Urothelium cell line (cell line): ENCODE measurements at regions not wholly inside any gene's neighbourhood (a gene's known extent, or its start where the extent isn't known, plus 50 kb on each side); places are given as distances from the start of the nearest gene placed in this dataset.

Experiments
- DNase-seq: peaks from one replicate; pipeline ENCODE4 v3.0.0; 2011; ENCODE audit warnings: low spot score, mixed read lengths
- FAIRE-seq: peaks from 2 replicates; lab custom pipeline; 2011; peaks lifted over from hg19 to GRCh38; lab: Jason Lieb, UNC

DNA sequence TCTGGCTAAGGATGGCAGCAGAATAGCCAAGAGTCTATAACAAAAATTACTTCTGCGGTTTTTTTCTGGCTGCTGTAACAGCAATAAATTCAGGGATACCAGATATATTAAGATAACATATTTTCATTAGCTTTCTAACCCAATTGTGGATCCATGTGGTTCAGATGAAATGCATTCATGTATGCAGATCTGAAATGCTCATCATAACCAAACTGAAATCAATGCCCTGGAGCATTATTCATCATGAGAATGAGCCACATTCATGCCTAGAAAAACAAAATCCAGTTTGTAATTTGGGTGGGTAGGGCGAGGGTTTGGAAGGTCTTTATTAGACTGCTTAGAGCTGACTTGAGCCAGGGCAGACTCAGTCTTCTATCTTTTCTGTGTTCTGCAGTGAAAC is 69.8 kb upstream of the SEMA3A start:
- no peak for FAIRE-seq
- DNase-seq = no peak

DNA sequence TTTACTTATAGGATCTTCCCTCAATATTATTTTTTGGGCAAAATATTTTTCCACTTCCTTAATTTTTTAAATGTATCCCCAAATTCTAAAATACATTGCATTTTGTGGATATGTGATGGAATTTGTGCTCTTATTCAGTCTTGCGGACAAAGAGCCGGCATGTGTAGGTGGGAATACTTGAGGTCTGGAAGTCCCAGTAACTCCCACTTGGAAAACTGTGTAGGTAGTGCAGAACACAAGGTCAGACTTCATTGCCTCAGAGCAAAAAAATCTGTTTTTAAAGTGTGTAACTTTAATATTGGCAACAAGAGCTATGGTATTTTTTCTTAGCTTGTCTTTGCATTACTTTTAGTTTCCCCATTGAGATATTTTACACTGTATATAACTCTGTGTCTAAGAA is 68.5 kb upstream of the SEMA3A start:
- DNase-seq = no peak
- FAIRE-seq = no peak

DNA sequence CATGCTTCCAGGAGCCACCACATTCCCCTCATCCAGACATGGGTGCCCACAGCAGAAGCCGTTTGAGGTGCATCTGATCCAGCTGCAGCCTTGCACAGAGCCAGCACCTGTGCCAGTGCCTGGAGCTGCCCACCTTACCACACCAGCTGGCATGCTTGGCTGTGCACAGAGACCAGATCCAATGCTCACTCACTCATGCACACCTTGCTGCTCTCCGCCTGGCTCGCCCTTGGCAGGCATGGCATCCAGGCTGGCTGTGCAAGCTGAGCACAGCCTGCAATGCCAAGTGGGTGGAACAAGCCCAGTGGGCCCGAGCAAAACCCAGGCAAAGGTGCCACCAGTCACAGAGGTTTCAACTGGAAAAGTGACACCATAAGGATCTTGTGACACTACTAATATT is 66.9 kb upstream of the SEMA3A start:
- no peak for DNase-seq
- FAIRE-seq = peak; percentile 63

DNA sequence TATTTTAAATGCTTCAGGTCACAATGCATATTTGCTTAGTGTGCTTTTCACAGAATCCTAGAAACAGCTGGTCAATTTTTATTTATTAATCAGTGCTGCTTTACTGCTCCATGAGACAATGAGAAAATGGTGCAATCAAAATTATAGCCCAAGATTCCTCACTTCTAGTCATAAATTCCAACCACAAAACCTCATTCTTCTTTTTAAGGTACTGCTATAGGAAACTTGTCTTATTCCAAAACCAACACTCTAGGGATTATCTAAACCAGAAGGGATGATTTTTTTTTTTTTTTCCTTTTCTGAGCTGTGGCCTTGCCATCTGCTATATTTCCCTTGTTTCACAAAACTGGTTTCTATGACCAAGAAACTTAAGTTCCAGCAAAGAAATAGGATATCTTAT is 64.0 kb upstream of the SEMA3A start:
- no peak for FAIRE-seq
- no peak for DNase-seq

DNA sequence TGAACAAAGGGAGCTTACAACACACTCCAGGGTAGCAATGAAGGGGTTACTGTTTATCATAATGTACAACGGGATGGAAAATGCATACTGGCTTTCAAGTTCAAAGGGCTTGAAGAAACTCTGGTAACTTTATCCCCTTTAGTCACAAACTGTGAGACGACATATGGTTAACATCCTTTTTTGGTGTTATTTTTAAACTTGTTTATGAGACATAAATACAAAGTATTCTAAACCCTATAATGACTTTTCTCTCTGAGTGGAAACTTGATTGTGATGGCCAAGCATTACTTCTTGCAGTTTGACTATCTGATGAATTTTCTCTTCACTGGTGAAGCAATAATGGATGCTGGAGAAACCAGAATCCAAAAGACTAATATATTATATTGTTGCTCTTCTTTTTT is 62.0 kb upstream of the SEMA3A start:
- DNase-seq (no peak), FAIRE-seq (no peak)

DNA sequence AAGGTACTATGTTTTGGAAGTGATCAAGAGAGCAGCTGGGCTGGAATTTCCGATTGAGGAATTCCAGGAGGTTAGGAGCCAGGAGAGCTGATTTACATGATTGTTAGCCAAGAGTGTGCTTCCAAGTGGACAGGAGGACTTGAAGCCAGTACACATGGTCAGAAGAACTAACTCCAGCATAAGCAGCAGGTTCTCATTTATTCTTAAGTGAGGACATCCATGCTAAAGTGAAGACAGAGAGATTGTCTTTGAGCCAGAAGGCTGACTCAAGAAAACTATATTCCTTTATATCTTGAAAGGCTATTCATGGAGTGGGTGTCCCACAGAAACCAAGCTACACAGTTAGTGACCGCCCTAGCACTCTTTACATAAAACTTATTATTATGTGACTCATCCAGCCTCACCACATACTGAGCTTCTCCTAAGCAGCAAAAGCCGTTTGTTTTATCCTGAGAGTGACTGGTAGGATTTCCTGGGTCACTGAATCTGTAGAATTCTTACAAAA is 56.7 kb upstream of the SEMA3A start:
- FAIRE-seq (peak; percentile 17), DNase-seq (peak; percentile 43)

DNA sequence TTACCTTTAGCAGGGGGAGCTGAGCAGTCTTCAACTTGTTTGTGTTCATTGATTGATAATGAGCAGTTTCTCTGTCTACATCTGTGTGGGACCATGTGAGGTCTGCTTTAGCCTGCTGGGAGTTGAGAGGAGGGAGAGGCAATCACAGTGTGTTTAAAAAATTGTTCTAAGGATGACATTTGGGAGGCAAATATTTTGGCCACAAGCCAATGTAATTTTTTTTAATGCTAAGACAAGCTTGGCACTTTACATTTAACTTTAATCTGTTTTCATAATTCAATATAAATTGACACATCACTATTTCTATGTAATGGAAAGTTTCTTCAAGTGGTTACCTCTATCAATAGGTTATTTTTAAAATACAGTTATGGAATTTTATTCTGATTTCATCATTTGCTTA is 55.9 kb upstream of the SEMA3A start:
- no peak for DNase-seq

DNA sequence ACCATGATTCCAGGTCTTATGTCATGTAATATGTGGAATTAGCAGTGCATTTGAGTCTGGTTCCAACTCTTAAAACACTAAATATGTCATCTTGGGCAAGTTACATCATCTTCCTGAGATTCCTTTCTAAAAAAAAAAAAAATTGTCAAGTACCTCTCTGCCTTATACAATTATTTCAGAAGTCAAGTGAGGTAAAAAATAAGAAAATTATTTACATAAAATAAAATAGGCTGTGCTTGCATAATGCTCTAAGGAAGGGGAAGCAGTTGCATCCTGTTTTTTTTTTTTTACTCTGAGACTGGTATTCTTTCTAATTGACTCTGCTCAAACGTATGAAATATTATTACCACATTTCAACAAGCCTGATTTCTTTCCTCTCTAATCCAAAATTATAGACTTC is 55.1 kb upstream of the SEMA3A start:
- DNase-seq (no peak), FAIRE-seq (no peak)

More for the DNA sequence above, 55.9 kb upstream of the SEMA3A start:
- no peak for FAIRE-seq

DNA sequence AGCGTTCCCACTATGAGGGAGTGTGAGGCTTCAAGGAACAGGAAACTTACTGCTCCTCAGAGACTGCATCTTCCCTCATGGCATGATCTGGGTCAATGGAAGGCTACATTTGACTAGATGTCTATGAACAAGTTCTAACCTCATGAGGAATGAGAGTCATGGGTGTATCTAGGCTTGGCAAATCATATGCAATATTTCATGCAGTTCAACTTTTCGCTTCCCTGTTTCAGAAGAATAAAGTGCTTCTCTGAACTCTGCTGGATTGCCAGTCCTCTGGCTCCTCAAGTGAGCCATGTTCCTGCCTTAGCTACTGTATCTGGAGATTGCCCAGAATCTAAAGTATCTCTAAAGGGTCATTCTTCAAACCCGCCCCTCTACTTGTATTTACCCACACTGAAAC is 54.3 kb upstream of the SEMA3A start:
- FAIRE-seq = no peak

DNA sequence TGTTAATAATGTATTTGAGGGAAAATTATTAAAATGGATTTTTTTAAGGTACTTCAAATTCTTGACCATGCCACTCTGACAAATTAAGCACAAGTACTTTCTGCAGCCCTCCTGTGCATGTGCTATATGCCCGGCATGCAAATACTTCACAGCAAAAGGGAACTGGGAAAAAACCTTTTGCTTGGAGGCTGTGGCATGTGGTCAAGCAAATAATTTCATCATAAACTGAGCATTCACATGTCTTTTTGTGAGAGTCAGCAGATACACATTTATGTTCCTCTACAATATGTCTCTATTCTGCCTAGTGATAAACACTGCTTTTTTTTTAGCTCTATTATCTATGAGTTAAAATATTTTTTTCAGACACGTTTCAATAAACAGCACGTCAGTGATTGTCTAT is 53.7 kb upstream of the SEMA3A start:
- DNase-seq (no peak), FAIRE-seq (no peak)

More for the DNA sequence above, 54.3 kb upstream of the SEMA3A start:
- DNase-seq = no peak

DNA sequence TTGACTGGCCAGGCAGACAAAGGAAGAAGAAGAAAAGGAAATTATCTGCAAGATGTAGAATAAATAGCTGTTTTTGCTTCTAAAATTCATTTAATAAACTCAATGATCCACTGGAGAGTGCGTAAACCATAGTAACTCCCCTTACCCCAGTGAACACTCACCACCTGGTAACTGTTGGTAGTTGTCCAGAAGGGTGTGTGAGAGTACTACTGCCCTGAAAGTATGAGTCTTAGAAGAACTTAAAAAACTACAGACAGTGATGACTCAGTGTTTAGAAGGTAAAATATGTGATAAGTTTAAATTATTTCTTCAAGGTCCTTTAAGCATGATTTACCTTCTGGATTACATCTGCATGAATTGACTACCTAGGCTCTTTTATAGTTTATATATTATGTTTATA is 53.0 kb upstream of the SEMA3A start:
- FAIRE-seq = peak; percentile 70
- no peak for DNase-seq

DNA sequence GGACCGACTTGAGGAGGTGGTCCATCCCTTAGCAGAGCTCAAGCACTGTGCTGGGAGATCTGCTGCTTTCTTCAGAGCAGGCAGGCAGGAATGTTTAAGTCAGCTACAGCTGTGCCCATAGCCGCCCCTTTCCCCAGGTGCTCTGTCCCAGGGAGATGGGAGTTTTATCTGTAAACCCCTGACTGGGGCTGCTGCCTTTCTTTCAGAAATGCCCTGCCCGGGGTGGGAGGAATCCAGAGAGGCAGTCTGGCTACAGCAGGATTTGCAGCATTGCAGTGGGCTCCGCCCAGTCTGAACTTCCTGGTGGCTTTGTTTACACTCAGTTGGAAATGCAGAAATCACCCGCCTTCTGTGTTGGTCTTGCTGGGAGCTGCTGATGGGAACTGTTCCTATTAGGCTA is 51.2 kb upstream of the SEMA3A start:
- FAIRE-seq (no peak), DNase-seq (no peak)
